GM21723 (cell line): ENCODE measurements at regions not wholly inside any gene's neighbourhood (a gene's known extent, or its start where the extent isn't known, plus 50 kb on each side); places are given as distances from the start of the nearest gene placed in this dataset.
"Not testable (repeated sequence)": the region's sequence is repeated elsewhere in the genome, so short reads cannot be mapped to it uniquely, and the experiment has no call there.

Source experiments
- ATAC-seq: cut with Tn5 transposase; IDR thresholded peaks from one replicate; pipeline ENCODE4 v1.9.1; 2021; ENCODE audit warnings: mild to moderate bottlenecking, moderate library complexity; ENCODE audit not compliant: unreplicated experiment

DNA sequence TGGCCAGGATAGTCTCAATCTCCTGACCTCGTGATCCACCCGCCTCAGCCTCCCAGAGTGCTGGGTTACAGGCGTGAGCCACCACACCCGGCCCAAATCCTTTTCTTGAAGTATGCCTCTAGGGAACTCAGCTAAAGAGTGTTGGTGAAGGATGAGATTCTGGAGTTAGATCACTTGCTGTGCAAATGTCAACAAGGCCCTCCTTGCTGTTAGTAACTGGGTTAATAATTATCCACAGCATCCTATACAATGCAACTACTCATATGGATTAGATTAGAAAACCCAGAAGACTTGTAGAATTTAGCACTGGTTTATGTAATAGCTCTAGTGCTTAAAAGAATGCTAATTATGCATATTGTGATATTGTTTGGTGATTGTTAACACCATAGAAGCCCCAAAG lies 310.8 kb upstream of the TFPI start:
- ATAC-seq, result no peak

DNA sequence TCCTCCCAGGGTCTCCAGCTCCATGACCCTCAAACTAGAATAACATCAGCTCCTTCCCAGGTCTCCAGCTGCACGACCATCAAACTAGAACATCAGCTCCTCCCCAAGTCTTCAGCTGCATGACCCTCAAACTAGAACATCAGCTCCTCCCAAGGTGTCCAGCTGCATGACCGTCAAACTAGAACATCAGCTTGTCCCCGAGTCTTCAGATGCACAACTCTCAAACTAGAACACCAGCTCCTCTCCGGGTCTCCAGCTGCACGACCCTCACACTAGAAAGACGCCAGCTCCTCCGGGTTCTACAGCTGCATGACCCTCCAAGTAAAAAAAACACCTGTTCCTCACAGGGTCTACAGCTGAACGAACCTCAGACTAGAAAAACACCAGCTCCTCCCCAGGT lies 312.9 kb upstream of the TFPI start:
- ATAC-seq, result no peak

DNA sequence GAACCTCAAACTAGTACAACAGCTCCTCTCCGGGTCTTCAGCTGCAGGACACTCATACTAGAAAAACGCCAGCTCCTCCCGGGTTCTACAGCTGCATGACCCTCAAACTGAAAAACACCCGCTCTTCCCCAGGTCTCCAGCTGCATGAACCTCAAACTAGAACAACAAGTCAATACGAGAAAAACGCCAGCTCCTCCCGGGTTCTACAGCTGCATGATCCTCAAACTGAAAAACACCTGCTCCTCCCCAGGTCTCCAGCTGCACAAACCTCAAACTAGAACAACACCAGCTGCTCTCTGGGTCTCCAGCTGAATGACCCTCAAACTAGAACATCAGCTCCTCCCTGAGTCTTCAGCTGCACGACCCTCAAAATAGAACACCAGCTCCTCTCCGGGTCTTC lies 315.0 kb upstream of the TFPI start:
- ATAC-seq, result no peak

DNA sequence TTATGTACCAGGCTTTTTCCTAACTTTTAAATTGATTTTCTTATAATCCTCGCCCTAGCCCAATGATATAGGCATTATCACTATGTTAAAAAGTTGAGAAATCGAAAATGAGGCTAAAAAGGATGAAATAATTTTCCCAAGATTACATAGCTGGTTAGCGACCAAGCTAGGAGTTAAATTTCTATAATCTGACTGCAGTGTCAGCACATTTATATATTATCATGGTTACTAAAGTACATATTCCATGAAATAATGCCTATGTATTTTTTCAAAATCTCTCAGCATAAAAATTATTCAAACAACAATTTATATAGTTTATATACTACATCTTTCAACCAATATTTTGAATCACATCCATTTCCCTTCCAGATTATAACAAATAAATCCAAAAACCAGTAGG lies 317.3 kb upstream of the TFPI start:
- ATAC-seq, result no peak

DNA sequence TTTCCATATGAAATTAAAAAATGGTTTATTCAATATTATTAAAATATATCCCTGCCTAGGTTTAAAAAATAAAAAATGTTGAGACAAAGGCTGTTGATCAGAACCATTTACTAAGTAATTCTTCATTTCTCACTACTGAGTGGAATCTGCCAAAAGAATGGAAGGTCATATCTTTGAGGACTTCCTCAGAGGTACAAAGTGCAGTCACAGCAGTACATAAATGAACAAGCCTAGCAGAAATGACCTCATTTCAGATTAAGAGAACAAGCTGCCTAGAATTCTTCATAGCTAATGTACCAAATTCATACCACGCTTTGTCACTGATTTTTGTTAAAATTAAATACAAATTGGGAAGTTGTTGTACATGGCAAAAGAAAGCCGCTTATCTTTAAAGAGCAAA lies 318.9 kb upstream of the TFPI start:
- ATAC-seq, result no peak

DNA sequence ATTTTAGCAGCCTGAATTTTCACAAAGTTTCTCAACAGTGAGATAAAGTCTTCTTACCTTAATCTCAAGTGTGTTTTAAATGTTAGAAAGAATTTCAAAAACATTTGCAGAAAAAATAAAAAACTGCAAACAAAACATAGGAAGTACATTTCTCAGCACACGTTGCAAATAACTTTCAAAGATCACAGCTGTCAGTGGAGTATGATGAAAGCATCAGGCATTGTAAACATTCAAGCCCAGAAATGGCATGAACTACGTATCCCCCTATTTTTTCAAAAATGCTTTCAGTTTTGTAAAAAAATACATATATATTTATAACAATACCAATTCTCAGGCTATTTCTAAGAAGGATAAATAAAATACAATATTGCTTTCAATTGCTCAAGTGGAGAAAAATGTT lies 320.6 kb upstream of the TFPI start:
- no peak for ATAC-seq

DNA sequence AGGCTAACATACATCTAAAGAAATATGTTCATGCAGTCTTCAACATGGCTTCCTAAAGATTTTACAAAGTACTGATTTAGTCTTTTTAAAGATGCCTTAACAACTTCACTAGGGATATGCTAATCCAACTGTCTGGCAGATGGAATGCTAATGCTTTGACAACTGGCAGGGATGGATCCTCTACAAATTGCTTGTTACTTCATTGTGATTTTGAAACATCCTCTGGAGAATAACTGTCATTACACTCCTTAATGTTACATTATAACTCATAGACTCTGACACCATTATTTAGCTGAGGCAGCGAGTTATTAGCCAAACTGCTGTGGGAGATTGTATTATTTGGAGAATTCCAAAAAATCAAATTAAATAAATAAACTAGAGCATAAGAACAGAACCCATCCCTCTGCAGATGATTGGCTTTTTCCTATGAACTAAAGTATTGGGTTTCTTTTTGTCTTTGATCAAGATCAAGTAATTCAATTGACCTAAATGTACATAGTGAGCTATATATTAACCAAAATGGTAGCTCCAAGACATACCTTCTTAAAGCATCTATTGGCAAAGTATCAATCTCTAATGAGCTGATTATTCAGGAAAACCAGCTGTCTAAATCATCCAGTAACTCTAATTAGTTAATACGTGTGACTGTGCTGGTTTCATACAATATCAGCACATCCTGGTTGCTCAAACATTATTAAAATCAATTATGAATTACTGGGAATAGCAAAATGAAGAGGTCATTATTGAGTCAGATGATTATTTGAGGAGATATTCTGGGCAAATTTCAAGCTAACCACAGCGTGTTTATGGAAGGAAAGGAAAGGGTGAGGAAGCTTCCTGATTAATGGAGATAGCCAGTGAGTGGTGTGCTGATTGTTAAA lies 321.3 kb upstream of the TFPI start:
- no peak for ATAC-seq

DNA sequence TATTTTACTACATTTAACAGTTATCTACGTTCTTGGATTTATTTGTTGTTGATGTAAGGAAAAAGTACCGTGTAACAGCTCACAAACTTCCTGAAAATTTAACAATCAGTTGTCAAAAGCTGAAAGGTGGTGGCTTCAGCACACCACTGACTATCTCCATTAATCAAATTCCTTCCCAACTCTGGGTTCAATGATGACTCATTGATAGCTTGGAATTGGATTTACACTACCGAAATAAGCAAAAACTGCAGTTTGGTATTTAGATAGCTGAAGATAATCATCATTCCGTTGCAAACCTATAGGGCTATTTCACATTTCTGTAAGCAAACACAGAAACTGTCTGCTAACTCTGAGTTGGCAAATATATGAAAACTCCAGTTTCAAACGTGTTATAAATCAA lies 322.3 kb upstream of the TFPI start:
- no peak for ATAC-seq

DNA sequence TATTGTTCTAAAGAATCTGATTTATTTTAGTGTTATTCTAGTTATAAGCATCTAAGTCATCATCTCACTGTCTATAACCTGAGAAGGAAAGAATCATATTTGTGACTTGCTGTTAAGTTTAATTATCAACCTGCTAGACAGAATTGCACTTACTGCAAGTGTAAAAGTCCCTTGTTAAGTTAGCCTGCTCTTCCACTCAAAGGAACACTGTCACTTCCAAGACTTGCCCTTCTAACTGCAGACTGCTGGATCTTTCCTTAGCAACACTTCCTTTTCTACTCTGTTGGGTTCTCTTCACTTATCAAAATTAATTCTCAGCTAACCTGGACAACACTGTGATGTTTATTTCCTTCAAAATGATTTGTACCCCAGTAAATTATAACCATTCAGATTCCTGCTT lies 323.2 kb upstream of the TFPI start:
- no peak for ATAC-seq

DNA sequence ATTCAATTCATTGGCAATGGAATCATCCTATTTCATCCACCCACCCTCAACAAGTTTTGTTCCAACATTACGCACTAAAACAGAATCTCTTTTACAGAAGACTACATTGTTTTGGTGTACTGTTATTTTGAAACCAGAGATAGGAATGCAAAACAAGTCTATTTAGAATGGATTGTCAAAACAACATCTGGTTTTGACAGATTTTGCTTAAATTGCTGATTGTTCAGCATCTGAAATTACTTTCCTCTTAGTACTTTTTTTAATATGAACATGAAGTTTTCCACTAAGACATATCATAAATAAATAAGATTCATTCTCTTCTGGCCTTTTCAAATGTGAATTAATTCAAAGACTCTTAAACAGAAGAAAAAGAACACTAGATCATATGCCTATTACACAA lies 323.9 kb upstream of the TFPI start:
- ATAC-seq, result no peak

DNA sequence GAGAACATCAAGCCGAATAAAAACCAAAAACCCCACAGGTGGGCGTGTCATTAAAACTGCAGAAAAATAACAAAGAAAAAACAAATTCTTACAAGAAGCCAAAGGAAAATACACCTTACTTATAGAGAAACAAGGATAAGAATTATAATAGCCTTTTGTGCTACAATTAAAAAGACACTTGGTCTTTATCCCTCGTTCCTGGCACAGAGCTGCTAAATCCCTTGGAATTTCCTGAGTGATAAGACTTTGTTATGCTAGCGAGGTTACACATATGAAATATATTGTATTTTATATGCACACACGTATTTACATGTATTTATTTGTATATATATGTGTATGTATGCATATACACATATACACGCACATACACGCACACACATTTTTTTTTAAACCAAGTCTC lies 325.3 kb upstream of the TFPI start:
- ATAC-seq, result no peak

DNA sequence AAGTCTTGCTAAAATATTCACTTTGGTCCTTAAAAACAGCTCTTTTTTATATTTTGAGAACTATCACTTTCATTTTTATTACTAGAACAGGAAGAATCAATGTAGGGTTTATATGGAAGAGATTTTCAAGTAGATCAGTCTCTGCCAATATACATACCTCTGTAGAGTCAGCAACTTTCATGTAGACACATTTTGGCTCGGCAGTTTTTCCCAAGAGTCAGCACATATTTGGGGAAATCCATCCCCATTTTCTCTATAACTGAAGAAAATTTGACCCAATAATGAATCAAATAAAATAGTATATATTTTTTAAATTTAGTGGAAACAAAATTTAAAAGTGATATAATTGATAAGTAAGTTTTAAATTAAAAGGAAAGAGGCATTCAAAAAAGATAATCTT lies 329.8 kb upstream of the TFPI start:
- no peak for ATAC-seq

DNA sequence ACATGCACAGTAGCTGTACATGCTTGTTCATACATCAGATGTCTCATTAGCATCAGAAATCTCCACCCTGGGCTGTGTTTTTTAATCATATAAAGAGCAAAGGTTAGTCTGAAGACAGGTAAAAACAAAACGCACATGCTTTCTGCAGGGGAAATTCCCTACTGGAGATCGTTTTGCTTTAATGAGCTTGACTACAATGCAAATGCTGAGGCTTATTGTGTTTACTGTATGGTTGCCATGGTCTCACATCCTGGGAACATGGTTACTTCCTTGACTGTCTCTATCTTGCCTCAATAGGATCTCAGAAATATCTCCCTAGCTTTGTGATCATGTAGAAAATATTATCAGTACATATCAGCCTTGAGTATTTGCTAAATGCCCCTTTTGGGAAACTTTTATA lies 336.5 kb upstream of the TFPI start:
- no peak for ATAC-seq

DNA sequence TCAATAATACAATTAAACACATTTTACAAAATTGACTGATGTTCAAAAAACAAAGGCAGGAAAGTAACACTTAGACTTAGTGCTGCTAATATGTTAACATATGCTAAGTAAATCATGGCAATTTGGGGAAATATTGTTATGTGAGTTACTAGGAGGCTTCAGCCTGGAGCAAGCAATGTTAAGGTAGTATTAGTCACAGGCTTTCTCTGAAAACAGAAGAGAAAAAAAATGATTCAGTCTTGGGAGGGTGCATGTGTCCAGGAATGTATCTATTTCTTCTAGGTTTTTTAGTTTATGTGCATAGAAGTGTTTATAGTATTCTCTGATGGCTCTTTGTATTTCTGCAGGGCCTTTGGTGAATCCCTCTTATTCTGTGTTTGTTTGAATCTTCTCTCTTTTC lies 345.8 kb upstream of the TFPI start:
- no peak for ATAC-seq

DNA sequence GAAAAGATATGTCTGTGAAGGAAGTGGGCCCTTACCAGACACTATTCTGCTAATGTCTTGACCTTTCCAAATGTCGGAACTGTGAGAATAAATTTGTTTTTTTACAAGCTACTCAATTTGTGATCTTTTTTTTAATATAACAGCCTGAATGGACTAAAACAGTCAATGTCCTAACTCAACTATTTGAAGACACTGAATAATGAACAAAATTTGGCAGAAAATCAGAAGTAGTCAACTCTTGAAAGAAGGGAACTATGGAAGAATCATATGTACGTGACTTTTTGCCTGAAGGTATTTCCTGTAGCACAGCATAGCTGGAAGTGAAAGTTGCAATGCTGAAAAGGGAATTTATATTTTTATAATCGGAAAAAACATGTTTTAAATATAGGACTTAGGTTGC lies 351.8 kb upstream of the TFPI start:
- no peak for ATAC-seq

DNA sequence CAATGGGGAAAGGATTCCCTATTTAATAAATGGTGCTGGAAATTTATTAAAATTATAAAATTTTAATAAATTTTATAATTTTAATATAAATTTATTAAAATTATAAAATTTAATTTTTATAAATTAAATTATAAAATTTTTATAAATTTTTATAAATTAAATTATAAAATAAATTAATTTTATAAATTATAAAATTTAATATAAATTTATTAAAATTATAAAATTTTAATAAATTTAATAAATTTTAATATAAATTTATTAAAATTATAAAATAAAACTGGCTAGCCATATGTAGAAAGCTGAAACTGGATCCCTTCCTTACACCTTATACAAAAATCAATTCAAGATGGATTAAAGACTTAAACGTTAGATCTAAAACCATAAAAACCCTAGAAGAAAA lies 356.7 kb upstream of the TFPI start:
- not testable (repeated sequence) for ATAC-seq

DNA sequence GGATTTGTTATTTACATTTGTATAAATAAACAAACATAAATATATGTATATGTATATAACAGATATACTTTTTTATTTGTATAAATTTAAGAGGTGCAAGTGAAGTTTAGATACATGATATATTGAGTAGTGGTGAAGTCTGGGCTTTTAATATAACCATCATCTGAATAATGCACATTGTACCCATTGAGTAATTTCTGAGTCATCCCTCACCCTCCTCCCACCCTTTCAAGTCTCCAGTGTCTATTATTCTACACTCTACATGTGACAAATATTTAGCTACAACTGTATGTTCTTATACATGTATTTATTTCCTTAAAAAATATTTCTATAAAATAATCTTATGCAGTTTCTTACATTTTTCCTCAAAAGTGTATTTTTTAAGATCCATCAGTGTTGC lies 358.7 kb upstream of the TFPI start:
- no peak for ATAC-seq

DNA sequence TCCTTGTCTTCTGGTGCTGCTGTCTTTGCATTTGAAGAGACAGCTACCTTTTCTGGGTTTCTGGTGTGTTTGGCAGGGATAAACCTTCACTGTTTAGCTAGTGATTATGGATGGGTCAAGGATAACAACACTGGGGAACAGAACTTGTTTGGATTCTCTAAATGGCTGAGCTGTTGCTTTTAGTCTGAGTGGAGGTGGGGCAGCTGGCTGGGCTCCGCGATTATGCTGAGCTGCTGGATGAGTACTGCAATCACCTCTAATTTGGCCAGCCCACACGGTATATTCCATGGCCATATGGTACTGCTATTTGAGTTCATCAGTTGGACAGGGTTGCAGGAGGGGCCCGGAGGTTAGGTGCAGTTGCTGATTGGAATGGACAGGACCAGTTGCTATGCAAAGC lies 361.6 kb upstream of the TFPI start:
- ATAC-seq, result no peak

DNA sequence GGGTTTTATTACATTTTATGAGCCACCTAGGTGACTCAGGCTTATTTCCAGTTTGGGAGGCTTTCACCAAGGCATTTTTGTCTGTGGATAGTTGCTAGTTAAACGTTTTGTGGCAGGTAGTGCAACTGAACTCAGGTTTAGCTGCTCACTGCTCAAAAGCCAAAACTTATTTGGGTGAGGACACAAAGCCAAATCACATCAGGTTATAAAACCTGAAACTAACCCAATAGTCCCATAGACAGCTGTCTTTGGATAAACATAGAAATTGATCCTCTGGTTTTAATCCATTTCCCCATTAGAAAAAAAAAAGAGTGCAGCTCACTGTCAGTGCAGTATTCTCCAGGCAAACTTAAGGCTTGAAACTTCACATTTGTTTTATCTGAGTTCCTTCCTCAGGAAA lies 362.6 kb upstream of the TFPI start:
- ATAC-seq, result no peak

DNA sequence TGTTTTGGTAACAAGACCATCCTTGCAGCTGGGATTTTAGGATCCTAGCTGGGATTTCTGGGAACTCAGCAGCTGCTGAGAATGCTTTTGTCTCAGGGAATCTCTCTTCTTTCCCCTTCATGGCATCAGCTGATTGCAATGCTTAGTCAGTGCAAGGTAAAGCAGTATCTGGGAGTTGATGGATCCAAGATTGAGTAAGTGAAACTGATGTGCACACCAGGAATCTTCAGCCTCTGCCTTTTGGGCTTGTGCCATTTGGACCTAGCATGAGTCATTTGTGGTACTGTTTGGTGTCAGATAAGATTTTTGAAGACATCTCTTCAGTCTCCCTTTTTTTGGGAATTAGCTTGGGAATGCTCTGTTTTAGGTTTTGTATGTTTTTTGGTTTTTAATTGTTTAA lies 363.3 kb upstream of the TFPI start:
- no peak for ATAC-seq

DNA sequence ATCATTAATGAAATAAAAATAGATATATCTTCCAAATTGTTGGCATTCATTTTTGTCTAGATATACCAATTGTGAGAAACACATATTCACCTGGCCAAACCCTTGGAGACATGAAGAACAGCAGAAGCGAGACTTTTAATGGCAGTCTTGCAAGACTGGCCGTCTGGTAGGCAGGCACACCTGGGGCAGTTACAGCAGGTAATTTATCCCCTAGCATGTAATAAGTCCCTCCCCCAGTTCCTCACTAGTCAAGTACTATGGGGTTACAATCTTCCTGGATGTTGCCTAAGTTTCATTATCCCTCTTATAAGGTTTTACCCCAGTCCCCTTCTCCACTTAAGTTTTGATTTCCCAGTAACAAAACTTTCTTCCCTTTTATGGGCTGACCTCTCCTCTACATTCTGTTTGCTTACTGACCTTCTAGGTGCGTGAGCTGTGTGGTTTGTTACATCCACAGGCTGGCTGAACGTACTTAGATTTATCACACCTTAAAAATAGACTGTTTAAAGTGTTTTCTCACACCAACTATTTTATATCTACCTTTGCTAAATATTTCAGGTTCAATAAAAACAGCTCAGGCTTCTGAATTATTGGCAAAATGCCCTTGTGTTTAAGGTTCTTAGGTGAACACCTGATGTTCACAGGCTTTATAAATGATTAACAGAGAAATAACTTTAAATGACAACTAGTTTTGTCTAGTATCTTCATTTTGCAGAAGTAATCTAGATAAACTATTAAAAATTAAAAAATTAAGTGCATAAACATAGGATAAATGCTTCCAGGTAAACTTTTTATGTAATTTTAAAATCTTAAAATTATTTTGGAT lies 365.0 kb upstream of the TFPI start:
- ATAC-seq, result no peak

DNA sequence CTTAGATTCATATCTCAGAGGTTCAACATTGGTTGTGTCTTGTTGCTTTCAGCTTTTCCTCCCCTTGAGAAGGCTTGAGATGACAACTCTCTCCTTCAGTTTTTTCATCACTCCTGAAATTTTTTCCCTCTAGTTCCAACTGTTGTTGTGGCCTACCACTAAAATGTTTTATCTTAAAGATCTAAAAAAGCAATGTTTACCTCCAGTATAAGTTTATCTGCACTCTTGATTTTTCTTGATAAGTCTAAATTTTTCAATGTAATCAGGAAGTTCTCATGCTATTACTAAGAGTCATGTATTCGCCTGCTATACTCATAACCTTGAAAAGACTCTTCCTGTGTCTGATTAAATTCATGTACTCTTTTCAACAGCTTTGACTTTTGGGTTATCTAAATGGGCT lies 366.3 kb upstream of the TFPI start:
- ATAC-seq, result no peak
